ENCODE measurements at regions not wholly inside any gene's neighbourhood (a gene's known extent, or its start where the extent isn't known, plus 50 kb on each side); places are given as distances from the start of the nearest gene placed in this dataset.

DNA sequence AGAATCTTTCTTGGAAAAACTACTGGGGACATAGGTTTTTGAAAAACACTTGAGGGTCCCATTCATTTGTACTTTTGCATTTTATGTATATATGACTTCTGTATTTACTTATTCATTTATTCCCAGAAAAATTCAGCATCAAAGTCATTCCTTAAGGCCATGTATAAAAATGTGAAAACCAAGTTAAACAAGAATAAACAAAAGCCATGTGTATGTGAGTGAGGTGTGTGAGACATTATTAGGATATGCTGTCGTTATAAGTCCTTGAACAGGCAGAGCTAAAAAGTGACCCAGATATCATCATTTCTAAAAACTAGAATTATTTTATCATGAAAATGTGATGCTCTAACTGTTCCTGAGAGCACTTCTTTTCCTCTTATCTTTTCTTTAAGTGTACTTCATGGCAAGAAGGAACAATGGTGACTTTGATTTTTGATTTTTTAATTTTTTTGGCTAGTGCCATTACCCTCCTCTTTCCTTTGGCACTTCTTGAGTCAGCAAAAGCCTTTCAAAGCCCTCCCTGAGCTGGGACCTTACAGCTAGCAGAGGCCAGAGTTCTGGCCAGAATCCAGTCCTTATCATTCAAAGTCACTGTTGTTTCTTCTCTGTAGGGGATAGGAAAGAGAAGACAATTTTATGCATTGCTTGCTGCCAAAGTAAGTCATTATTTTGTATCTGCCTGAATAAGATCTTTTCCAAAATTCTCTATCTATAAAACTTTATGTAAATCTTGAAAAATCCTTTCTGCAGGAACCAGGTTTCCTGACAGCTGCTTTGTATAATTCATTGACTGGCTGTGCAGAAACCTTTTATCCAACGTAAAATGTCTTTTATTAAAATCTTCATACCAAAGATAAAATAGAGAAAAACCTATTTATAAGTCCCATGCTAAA, 419.7 kb upstream of the PRICKLE1 start:
- no peak for DNase-seq

DNA sequence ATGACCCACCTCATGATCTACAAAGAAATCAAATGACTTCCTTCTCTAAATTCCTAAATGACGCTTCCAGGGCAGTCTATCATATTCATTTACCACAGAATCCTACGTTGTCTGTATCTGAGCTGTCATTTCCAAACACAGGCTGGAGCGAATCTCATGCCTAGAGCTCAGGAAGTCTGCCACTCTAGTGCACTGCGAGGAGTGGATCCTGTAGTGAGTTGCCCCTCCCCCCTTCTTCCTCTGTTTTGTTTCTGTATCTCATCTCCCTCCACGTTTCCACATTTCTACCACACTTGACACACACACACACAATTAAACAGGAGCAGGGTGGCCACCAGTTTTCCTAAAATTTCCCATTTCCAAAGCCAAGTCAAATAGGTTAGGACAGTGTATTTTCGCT, 415.4 kb upstream of the PRICKLE1 start:
- DNase-seq: no peak

DNA sequence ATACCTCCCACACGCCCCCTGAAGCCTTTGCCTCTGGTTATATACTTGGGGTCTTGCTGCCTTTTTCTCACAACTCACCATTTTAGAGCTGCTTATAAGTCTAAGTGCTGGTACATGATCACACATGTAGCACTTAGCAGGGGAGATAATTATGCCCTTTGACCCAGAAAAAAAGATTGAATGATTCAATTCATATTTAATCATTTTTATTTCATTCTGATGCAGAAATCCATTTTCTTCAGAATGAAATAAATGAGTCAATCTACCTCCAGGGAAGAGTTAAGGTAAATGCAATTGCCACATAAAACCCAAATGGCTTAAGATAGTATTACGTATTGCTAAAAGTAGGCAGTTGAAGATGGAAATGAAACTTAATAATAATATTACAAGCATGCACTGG, 414.6 kb upstream of the PRICKLE1 start:
- DNase-seq: no peak

DNA sequence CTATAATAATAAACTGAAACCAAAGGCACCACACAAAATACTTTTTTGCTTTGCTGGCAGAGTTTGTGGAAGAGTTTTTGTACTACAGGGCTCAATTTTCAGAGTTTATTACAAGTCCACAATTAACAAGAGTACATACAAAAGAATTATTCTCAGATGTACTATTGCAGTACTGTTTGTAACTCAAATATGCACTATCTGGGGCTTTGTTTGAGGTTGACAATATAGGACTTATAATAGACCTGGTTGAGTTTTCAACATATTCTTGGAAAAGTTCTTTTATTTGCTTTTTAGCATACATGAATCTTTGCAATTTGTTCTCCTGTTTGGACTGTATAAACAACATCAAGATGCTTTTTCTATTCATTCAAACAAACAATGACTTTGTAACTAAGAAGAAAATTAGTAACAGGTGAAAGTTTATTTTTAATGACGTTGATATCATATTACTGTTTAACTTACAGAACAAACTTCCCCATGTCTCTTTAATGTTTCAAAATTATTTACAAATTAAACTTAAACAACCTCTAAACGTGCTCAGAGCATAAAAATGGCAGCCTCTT, 407.4 kb upstream of the PRICKLE1 start:
- DNase-seq: no peak

DNA sequence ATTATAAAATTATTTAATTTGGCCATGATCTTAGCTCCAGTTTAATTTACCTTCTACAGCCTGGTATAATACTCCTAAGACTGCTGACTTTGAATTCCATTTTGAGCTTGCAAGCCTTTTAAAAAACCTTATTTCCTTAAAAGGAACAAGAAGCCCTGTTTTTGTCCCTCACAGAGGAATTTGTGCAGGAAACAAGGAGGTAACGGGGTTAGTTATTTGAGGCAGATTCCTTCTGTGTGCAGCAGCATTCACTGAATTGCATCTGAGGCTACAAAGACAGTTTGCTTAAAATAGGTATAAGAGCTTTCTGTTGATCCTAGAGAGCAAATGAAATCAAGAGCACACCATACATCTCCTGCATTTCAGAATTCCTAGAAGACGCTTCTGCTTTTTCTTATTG, 403.3 kb upstream of the PRICKLE1 start:
- no peak for DNase-seq

DNA sequence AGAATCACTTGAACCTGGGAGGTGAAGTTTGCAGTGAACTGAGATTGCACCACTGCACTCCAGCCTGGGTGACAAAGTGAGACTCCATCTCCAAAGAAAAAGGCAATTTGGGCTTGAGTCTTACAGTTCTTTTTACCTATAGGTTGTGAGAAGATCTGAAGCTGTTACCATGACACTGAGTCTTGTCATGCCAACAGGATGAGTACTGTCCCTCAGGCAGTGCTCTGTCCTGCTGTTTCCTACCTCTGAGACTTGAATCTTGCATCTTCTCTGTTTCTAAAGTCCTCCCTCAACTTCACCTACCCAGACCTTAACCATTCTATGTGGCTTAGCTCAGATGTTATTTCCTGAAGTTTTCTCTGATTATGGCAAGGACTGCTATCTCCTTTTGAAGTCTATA, 400.8 kb upstream of the PRICKLE1 start:
- no peak for DNase-seq

DNA sequence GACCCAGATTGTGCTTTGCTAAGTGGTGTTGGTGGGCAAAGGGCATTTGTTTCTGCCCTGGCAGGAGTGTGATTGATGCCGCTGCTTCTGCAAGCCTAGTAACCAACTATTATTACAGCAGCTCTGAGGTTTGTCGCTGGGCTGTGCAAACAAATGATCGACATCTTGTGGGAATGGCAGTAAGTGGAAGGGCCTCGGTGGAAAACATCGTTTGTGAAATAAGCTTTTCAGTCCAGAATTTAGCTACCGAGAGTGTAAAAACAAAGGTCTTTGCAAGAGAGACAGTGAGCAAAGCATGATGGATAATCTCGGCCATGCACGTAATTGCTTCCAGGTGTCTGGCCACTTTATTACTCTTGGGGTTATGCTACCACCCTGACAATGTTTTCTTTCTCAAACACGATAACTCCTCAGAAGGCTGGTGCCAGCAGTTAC, 397.7 kb upstream of the PRICKLE1 start:
- DNase-seq: no peak

DNA sequence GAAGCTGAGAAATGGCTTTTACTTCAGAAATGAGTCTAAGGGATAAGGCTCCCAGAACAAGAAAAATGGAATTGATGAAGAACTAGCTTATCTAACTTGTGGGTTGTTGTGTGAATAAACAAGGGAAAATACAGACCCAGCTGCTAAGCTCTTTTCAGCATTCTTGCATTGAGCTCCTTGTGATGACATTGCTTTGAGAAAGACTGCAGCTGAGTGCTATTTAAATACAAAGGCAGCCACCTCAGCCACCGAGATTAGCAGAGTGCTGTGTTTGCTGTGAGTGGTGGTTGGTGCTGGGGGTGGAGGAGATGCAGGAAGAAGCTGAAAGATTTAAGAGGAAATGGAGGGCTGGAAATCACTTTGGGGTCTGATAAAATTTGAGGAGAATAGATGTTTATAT, 396.0 kb upstream of the PRICKLE1 start:
- no peak for DNase-seq

DNA sequence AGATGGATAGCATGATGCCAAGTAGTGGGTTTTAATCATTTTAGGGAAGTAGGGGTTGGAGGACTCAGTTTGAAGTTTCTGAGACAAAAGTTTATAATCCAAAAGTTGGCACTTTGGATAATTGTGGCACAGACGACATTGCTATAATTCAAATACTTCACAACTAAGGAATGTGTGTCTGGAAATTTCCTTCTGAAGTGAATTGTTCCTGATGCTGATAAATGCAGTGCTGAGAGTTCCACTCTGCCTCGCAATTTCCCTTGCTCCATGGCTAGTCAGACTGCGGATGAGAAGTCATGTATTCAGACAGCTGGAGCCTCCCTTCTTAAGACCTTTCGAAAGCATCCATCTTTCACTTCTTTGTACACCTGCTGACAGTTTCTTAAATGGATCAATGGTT, 393.3 kb upstream of the PRICKLE1 start:
- no peak for DNase-seq

DNA sequence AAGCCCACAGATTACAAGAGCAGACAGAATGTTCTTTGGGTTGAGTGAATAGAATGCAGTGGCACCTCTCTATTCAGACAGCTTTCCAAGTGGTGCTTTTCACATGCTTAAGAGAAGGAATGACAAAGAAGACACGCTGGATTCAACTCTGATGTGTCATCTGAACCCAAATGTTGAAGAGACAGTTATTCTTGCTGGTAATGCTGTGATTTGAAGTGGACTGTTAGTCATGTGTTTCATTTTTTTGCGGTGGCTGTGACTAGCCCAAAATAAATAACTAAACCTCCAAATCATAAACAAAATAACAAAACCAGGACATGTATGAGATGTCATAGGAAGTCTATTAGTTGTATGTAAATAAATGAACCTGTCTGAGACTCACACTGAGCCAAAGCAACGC, 391.8 kb upstream of the PRICKLE1 start:
- no peak for DNase-seq

DNA sequence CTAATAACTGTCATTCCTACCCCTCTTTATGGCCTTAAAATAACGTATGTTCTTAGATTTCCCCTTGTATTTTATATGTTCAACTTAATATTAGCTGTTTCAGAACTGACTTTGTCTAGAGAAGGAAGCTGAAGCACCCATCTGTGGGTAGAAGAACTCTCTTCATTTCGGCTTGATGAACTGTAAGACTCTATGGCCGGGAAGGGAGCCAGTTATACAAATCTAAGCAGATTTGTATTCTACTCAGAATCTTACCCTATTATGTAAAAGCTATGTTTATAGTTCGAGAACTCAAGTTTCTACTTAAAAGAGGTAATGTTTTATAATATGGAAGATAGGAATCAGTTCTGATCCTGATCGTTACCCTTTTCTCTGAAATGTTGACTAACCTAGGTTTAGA, 390.9 kb upstream of the PRICKLE1 start:
- no peak for DNase-seq

DNA sequence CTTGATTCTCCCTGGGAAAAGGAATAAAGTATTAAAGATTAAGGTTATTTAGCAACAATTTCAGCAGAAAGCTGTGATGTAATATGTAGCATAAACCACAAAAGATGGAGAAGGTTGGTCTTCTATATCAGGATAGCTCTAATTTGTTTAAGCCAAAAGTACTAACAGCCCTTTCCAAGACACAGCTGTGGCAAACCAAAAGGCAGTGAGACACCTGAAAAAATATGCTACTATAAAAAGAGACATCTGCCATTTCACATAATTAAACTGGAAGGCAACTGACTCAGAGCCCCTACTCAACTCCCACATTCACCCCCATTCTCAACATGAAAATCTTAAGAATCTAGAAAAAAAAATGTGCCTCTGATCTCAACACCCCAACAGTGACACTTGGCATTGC, 390.2 kb upstream of the PRICKLE1 start:
- no peak for DNase-seq

DNA sequence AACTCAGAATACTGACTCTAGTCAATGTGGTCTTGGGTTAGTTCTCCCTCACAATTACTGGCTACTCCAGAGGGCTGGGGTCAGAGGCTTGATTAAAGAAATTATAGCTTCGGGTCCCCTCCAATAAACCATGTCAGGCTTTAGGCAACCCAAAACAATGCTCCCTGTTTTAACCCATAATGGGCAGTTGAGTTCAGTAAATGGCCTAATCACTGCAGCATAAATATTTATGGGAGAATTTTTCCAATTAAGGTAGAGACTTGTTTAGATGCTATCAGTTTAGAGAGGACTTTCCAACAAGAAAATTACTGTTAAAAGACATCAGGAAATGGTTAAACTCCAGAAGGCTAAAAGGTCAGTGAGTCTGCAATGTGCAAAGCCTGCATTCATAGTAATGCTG, 389.2 kb upstream of the PRICKLE1 start:
- no peak for DNase-seq

DNA sequence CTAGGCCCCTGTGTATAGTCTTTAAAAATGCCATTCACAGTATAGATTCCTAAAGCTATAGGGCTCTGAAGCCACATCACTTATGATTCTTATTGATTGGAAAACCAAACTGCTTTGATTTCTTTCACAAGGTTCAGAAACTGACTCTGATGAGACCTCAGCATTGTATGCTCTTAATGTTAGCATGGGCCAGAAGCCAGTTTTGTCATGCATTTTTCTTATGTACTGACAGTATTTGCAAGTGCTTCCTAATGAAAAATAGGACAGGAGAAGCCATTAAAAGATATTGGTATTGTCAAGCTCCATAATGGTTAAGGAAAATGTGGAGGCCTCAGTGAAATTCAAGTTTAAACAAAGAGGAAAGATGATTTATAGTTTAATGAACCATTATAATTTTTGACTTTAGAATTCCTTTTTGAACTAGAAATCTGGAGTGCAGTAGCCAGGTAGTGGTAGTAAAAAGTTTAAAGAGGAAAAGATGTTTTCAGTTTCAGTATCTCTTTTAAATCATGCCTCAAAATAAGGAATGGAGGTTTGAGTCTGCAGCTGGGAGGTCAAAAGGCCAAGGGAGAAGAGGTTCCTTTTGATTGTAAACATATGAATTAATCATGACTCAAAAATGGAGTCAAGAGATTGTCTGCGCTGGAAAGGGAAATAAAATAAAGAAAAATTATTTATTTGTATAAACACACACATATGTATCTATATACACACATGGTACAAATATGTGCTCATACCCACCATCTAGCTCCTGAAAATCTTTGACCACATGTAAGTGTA, 388.1 kb upstream of the PRICKLE1 start:
- DNase-seq: no peak

DNA sequence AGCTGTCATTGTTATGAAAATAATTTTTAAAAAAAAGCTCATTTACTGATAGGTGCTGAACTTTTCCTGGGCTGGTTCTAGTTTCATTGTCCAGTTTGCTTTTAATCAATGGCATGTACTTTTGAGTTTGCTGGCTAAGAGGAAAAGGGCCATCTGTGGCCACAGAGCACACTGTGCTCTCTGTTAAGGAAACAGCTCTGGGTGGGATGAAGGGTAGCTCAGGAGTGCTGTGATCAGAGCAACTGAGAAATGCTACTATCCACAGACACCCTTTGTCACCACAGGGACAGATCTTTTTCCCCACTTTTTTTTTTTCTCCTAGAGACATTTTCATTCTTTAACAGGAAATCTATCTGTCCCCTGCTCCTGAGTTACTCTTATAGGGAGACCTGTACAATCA, 387.1 kb upstream of the PRICKLE1 start:
- no peak for DNase-seq

DNA sequence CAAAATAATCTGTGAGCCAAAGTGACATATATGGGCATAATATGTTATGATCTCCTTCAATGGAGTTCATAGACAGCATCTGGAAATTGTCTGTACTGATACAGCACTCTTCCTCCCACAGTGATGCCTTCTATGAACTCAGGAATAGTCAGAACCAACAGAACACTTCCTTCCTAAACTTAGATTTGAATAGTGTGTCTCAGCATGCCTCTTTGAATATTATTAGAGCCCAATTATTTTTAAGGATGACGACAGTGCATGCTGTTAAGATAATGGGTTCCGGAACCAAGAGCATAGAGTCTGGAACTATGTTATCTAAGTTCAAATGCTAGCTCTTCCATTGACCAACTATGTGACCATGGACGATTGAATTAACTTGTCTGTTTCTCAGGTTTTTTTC, 386.6 kb upstream of the PRICKLE1 start:
- no peak for DNase-seq

DNA sequence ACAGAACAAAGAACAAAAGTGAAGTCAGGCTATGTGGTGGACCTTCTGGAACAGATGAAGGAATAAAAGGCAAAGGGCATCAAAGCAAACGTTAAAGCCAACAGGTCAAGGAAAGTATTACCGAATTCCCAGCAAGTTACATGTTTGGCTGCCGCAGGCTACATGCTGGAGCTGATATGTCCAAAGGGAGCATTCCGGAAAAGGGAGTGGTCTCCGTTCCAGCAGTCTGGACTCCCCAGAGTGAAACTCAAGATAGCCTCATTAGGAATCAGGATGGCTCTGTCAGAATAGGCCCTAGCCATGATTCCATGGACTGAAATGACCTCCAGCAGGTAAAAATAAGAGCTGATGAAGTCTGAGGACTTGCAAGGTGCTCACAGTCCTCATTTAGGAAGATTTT, 379.8 kb upstream of the PRICKLE1 start:
- DNase-seq: no peak

DNA sequence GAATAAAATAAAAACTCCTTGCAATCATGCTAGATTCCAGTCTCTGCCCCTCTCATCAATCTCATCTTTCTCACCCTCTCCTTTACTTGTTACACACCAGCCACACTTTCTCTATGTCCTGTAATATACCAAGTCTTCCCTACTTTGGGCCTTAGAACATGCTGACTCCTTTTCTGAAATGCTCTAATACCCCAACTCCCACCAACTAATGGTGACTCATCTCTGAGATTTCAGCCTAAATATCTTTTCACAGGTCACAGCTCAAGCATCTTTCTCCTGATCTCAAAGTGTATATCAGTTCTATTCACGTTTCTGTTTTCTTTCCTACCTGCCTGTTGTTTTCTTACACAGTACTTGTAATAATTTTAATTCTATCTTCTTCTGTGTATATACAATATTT, 378.9 kb upstream of the PRICKLE1 start:
- no peak for DNase-seq

DNA sequence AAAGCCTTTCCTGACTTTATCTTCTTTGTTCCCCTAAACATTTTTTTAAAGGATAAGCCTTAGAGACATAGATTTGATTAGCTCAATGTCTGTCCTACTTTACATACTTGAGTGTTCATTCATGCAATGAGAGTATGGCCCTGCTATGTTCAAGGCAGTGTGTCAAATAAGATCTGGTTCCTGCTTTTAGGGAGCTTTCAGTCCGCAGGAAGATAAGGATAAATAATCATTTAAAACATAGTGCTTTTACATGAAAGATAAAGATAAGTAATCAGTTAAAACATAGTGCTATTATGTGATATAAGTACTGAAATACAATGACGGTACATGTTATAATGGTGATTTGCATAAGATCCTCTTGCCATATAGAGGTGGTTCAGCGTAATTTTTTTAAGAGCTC, 378.3 kb upstream of the PRICKLE1 start:
- no peak for DNase-seq

DNA sequence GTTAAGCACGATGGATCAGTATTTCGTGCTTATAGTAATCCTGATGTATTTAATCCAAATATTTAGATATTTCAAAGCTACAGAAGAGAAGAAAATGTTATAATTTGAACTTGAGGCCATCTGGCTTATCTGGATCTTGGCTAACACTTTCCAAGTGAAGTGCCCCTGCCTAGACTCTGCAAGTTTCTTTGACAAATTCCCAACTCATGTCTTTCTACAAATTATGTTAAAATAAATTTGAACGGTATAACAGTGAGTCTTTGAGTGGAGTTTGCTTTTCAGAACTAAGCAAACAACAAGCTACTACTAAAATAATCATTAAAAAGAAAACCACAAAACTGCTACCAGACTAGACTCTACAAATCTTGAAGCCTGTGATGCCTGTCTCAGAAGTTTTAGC, 374.4 kb upstream of the PRICKLE1 start:
- DNase-seq: no peak

DNA sequence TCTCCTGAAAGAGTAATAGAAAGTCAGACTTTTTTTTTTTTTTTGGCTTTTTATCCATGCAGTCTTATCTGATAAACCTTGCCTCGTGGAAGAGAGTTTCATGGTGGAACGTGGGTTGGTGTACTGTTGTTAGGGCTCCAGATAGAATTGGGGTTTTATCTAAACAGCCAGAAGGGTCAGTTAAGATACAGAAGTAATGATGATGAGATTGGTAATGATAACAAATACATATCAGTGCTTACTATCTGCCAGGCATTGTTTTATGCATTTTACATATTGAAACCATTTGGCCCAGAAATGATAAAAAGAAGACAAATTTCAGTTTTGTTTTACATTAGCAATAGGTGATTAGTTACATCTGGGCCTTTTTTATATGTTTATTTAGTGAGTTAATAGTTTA, 372.8 kb upstream of the PRICKLE1 start:
- DNase-seq: no peak

DNA sequence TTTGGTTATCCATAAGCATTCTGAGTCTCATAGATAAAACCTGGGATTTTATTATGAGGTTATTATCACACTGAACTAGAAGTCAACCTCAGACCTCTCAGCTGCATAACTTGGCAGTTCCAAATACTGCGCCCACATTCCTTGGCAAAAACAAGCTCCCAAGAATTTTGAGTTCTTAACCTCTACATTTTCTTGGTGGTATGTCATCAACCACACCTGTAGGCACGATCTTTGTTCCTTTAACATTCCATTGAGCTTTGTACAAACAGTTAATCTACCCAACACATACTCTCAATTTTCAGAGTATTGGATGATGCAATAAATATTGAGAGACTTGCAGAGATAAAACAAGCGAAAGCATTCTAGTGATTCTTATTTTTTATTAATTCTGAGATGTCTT, 371.8 kb upstream of the PRICKLE1 start:
- DNase-seq: no peak

DNA sequence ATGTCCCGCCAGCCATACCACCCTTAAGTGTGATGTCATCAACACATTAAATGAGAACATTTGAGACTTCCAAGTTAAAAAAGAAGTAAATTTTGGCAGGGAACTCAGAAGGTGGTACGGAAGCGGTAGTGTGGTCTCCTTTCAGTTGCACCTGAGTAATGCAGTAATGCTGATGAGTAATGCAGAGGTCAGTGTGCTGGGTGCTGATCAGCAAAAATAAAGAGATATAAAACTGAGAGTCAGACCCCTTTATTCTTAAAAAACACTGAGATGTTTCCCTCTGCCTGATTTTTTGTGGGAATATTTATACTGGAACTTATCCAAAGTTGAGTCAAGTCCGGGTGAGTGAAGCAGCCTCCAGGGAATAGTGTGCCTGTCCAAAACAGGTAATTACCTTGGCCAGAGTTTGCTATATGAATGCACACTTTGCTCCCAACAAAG, 370.6 kb upstream of the PRICKLE1 start:
- no peak for DNase-seq

DNA sequence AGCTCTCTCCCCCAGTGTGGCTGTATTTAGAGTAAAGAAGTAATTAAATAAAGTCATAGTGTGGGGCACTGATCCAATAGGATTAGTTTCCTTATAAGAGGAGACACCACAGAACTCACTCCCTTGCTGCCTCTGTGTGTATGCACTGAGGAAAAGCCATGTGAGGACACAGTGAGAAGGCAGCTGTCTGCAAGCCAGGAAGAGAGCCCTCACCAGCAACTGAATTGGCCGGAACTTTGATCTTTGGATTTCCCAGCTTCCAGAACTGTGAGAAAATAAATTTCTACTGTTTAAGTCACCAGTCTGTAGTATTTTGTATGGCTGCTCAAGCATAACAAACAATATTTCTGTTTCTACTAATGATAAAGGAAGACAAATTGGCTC, 368.7 kb upstream of the PRICKLE1 start:
- DNase-seq: no peak

All from midbrain (tissue), 1 donor.